Loucy (cell line): ENCODE measurements at regions not wholly inside any gene's neighbourhood (a gene's known extent, or its start where the extent isn't known, plus 50 kb on each side); places are given as distances from the start of the nearest gene placed in this dataset.

ENCODE experiments used
- EZH2phosphoT487 ChIP-seq: fragments of 200-600 bp; IDR thresholded peaks from 2 replicates; pipeline ENCODE4 v1.6.1; 2018; ENCODE audit warnings: antibody characterized with exemption, mild to moderate bottlenecking, moderate library complexity, borderline replicate concordance
- TF ChIP-seq, protein P1 (sequence below): fragments of 200-600 bp; sonication (generic); conservative IDR thresholded peaks from 2 replicates; pipeline ENCODE4 v1.5.1; 2014; ENCODE audit warnings: mild to moderate bottlenecking, antibody characterized with exemption, low read length

DNA sequence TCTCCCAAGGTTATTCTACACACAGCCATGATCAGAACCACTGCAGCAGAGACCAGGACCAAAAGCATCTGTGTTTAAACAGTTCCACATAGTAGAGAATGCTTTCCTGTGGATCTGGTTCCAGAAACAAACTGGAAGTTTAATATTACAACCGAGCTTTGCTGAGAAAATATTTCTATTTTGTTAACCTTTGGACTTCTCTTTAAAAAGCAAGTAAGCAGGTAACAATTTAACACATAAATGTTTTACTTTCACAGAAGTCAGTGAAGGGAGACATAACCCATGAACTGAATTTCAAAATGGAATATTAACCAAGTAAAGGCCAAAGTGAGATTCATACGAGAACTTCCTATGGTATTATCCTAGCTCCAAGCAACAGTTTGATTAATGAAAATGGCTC lies 98.6 kb upstream of the PHYHIPL start:
- TF ChIP-seq, protein P1, sequence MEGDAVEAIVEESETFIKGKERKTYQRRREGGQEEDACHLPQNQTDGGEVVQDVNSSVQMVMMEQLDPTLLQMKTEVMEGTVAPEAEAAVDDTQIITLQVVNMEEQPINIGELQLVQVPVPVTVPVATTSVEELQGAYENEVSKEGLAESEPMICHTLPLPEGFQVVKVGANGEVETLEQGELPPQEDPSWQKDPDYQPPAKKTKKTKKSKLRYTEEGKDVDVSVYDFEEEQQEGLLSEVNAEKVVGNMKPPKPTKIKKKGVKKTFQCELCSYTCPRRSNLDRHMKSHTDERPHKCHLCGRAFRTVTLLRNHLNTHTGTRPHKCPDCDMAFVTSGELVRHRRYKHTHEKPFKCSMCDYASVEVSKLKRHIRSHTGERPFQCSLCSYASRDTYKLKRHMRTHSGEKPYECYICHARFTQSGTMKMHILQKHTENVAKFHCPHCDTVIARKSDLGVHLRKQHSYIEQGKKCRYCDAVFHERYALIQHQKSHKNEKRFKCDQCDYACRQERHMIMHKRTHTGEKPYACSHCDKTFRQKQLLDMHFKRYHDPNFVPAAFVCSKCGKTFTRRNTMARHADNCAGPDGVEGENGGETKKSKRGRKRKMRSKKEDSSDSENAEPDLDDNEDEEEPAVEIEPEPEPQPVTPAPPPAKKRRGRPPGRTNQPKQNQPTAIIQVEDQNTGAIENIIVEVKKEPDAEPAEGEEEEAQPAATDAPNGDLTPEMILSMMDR = no peak
- TF ChIP-seq EZH2phosphoT487 = no peak
